DND-41 (cell line): ENCODE measurements at regions not wholly inside any gene's neighbourhood (a gene's known extent, or its start where the extent isn't known, plus 50 kb on each side); places are given as distances from the start of the nearest gene placed in this dataset.

Experiments used
- ATAC-seq: fragments of 200-7000 bp; cut with Tn5 transposase; 3 replicates; pipeline ENCODE4 v1.9.1; 2021; ENCODE audit warnings: low read depth; ENCODE audit not compliant: insufficient read depth
- DNase-seq: peaks from one replicate; pipeline ENCODE4 v3.0.0-alpha.2; 2020
- H2AFZ ChIP-seq: 2 replicates; pipeline ENCODE4 v1.6.0; 2012; ENCODE audit warnings: low read depth, low read length
- H3K27ac ChIP-seq: 2 replicates; pipeline ENCODE4 v1.5.1; 2012; ENCODE audit warnings: low read length, inconsistent platforms
- H3K27me3 ChIP-seq: fragments of 200-600 bp; sonication (generic); 2 replicates; pipeline ENCODE4 v1.6.0; 2012; ENCODE audit warnings: low read length, mild to moderate bottlenecking, inconsistent platforms; ENCODE audit not compliant: insufficient read depth, poor library complexity
- H3K36me3 ChIP-seq: 2 replicates; pipeline ENCODE4 v1.5.1; 2012; ENCODE audit warnings: low read length, inconsistent platforms; ENCODE audit not compliant: insufficient read depth
- H3K4me1 ChIP-seq: 2 replicates; pipeline ENCODE4 v1.5.1; 2012; ENCODE audit warnings: mild to moderate bottlenecking, low read length; ENCODE audit not compliant: insufficient read depth
- H3K4me2 ChIP-seq: 2 replicates; pipeline ENCODE4 v1.6.0; 2012; ENCODE audit warnings: mild to moderate bottlenecking, moderate library complexity, low read length, inconsistent platforms; ENCODE audit not compliant: insufficient read depth
- H3K4me3 ChIP-seq, 2 experiments: fragments of 200-600 bp in 1 of 2; shearing (Covaris generic) in 1 of 2; 2 replicates each; pipeline ENCODE4 v1.5.1; 2012 to 2016; ENCODE audit warnings: inconsistent platforms in 2 of 2, low read length in 2 of 2, mild to moderate bottlenecking in 2 of 2, low read depth in 1 of 2, moderate library complexity in 1 of 2
- H3K79me2 ChIP-seq: 2 replicates; pipeline ENCODE4 v1.6.0; 2012; ENCODE audit warnings: low read length, inconsistent platforms; ENCODE audit not compliant: insufficient read depth
- H3K9ac ChIP-seq: 2 replicates; pipeline ENCODE4 v1.6.0; 2012; ENCODE audit warnings: low read depth, mild to moderate bottlenecking, inconsistent platforms, low read length, moderate library complexity
- H3K9me3 ChIP-seq: 2 replicates; pipeline ENCODE4 v1.5.1; 2012; ENCODE audit warnings: low read length, moderate library complexity, mild to moderate bottlenecking, inconsistent platforms; ENCODE audit not compliant: insufficient read depth, severe bottlenecking
- H4K20me1 ChIP-seq: 2 replicates; pipeline ENCODE4 v1.6.0; 2012; ENCODE audit warnings: low read length; ENCODE audit not compliant: insufficient read depth
- CTCF ChIP-seq: IDR thresholded peaks from 2 replicates; pipeline ENCODE4 v1.5.1; 2012; ENCODE audit warnings: borderline replicate concordance, low read length, moderate library complexity, mild to moderate bottlenecking; ENCODE audit not compliant: poor library complexity, severe bottlenecking; ENCODE audit errors: extremely low read depth
- EZH2 ChIP-seq: IDR thresholded peaks from 3 replicates; pipeline ENCODE4 v1.6.1; 2012; ENCODE audit warnings: borderline replicate concordance, low read depth, mild to moderate bottlenecking, moderate library complexity, low read length, inconsistent platforms; ENCODE audit not compliant: severe bottlenecking

DNA sequence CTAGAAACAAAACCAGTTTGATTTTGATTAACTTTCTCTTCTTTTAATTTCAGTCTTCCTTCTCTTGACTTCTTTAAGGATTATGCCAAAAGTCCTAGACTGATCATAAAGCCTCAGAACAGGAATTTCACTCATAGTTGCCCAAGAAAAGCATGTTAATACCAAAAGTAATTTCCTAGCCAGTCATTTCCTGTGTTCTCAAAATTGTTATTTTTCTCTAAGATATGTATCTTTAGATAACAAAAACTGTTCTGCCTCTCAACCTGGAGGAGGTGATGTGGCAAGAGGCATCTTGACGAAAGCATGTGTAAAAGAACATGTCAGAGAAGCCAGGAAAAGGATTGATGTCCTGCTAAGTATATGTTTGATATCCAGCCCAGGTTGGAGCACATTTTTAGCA lies 78.0 kb upstream of the IPO9 start:
- no peak overlapping the region for H3K4me3 ChIP-seq
- H3K27me3 ChIP-seq, result peaks cover 52% of the 10 kb centered on the region
- H3K27ac ChIP-seq, result no peak overlapping the region
- H3K4me2 ChIP-seq, result no peak overlapping the region
- DNase-seq (no peak), ATAC-seq (no peak)
- H3K9me3 ChIP-seq, result no peaks in the 10 kb centered on the region
- TF ChIP-seq CTCF, result no peak
- no peak for TF ChIP-seq EZH2
- no peaks in the 10 kb centered on the region for H3K79me2 ChIP-seq
- H3K9ac ChIP-seq, result no peak overlapping the region
- no peaks in the 10 kb centered on the region for H3K36me3 ChIP-seq
- H3K4me1 ChIP-seq, result no peaks in the 10 kb centered on the region
- no peak overlapping the region for H2AFZ ChIP-seq
- H4K20me1 ChIP-seq, result no peaks in the 10 kb centered on the region

GRCh38 chr1:201751872-201752271 lies 77.1 kb upstream of the IPO9 start:
- H2AFZ ChIP-seq, result no peak overlapping the region
- no peak overlapping the region for H3K27ac ChIP-seq
- H3K9me3 ChIP-seq, result no peaks in the 10 kb centered on the region
- DNase-seq (no peak), ATAC-seq (no peak)
- no peaks in the 10 kb centered on the region for H4K20me1 ChIP-seq
- peaks cover 51% of the 10 kb centered on the region for H3K27me3 ChIP-seq
- H3K4me2 ChIP-seq, result no peak overlapping the region
- no peak overlapping the region for H3K4me3 ChIP-seq
- no peak for TF ChIP-seq EZH2
- no peak for TF ChIP-seq CTCF
- no peaks in the 10 kb centered on the region for H3K79me2 ChIP-seq
- no peaks in the 10 kb centered on the region for H3K4me1 ChIP-seq
- H3K36me3 ChIP-seq, result no peaks in the 10 kb centered on the region
- no peak overlapping the region for H3K9ac ChIP-seq

DNA sequence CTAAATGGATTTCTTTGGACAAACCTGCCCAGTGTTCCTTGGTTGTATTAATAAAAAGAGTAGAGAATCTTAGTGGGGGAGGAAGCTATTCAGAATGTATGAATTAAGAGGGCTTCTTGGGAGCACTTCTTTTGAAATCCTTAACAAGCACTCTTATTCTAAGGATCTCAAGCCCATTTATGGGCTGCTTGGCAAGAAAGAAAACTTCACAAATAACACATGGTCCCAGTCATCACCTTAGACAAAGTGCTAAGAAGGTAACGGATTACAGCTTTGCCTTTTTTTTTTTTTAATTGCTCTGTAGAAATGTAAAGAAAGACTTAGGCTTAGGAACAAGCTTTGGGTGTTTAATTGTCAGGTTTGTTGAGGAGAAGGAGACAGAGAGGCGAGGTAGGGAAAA lies 76.6 kb upstream of the IPO9 start:
- no peaks in the 10 kb centered on the region for H3K36me3 ChIP-seq
- H3K27me3 ChIP-seq, result peaks cover 47% of the 10 kb centered on the region
- DNase-seq, result no peak
- H3K79me2 ChIP-seq, result no peaks in the 10 kb centered on the region
- no peak overlapping the region for H3K4me2 ChIP-seq
- no peak overlapping the region for H3K4me3 ChIP-seq
- ATAC-seq, result no peak
- no peak overlapping the region for H3K27ac ChIP-seq
- H4K20me1 ChIP-seq, result no peaks in the 10 kb centered on the region
- no peak overlapping the region for H2AFZ ChIP-seq
- H3K9me3 ChIP-seq, result no peaks in the 10 kb centered on the region
- no peaks in the 10 kb centered on the region for H3K4me1 ChIP-seq
- TF ChIP-seq EZH2 (no peak), CTCF (no peak)
- H3K9ac ChIP-seq, result no peak overlapping the region

DNA sequence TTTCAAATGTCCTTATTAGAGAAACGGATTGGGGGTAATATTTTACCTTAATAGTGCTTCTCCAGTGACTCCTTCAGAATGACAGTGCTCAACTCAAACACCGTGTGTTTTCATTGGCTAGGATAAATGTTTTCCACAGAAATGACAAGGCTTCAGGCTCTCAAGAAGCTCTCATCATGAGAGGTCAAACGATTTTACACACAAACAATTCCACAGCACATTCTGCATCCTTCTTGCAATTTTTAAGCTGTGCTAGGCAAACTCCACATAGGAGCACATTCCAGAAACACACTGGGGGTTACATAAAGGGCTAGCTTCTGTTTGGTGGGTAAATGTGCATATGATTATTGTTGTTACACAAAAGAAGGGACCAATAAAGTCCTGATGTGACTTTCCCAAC lies 75.5 kb upstream of the IPO9 start:
- Histone ChIP-seq H3K27me3 (peaks cover 41% of the 10 kb centered on the region), H3K79me2 (no peaks in the 10 kb centered on the region), H2AFZ (no peak overlapping the region), H3K9me3 (no peaks in the 10 kb centered on the region), H3K4me1 (no peaks in the 10 kb centered on the region), H3K4me2 (no peak overlapping the region), H3K36me3 (no peaks in the 10 kb centered on the region), H3K4me3 (no peak overlapping the region), H4K20me1 (no peaks in the 10 kb centered on the region), H3K27ac (no peak overlapping the region), H3K9ac (no peak overlapping the region)
- ATAC-seq (no peak), DNase-seq (no peak)
- TF ChIP-seq EZH2 (no peak), CTCF (no peak)
